H9 (cell line): ENCODE measurements at regions not wholly inside any gene's neighbourhood (a gene's known extent, or its start where the extent isn't known, plus 50 kb on each side); places are given as distances from the start of the nearest gene placed in this dataset.

Experiments used
- DNase-seq: peaks from one replicate; pipeline ENCODE4 v3.0.0-alpha.2; 2017
- H2AFZ ChIP-seq: one replicate; pipeline ENCODE4 v1.6.1; 2013; ENCODE audit warnings: mild to moderate bottlenecking, low read length, control low read depth, moderate library complexity
- H2AK5ac ChIP-seq: 2 replicates; pipeline ENCODE4 v1.6.1; 2013; ENCODE audit warnings: low read length, control low read depth, mixed read lengths; ENCODE audit not compliant: insufficient read length
- H2BK120ac ChIP-seq: one replicate; pipeline ENCODE4 v1.6.1; 2013; ENCODE audit warnings: low read depth, mild to moderate bottlenecking, low read length, control low read depth, inconsistent platforms; ENCODE audit not compliant: poor library complexity, severe bottlenecking
- H2BK12ac ChIP-seq: 2 replicates; pipeline ENCODE4 v1.6.1; 2013; ENCODE audit warnings: low read length, control low read depth, mixed read lengths, low read depth; ENCODE audit not compliant: insufficient read length
- H2BK15ac ChIP-seq: 2 replicates; pipeline ENCODE4 v1.6.1; 2013; ENCODE audit warnings: low read depth, low read length, control low read depth
- H2BK20ac ChIP-seq: one replicate; pipeline ENCODE4 v1.6.1; 2013; ENCODE audit warnings: low read depth, mild to moderate bottlenecking, low read length, control low read depth, inconsistent platforms; ENCODE audit not compliant: poor library complexity, severe bottlenecking
- H2BK5ac ChIP-seq: 2 replicates; pipeline ENCODE4 v1.6.1; 2013; ENCODE audit warnings: low read length, control low read depth, mixed read lengths; ENCODE audit not compliant: insufficient read length
- H3K14ac ChIP-seq: 2 replicates; pipeline ENCODE4 v1.6.1; 2013; ENCODE audit warnings: low read length, control low read depth; ENCODE audit not compliant: insufficient read depth
- H3K18ac ChIP-seq: 2 replicates; pipeline ENCODE4 v1.6.1; 2013; ENCODE audit warnings: low read depth, mild to moderate bottlenecking, mixed read lengths, low read length, control low read depth; ENCODE audit not compliant: insufficient read length
- H3K23ac ChIP-seq: 2 replicates; pipeline ENCODE4 v1.6.1; 2013; ENCODE audit warnings: low read length, control low read depth, mixed read lengths, low read depth; ENCODE audit not compliant: insufficient read length
- H3K23me2 ChIP-seq: 2 replicates; pipeline ENCODE4 v1.6.1; 2013; ENCODE audit warnings: low read depth, mild to moderate bottlenecking, mixed read lengths, low read length, control low read depth; ENCODE audit not compliant: insufficient read length, poor library complexity, severe bottlenecking
- H3K27ac ChIP-seq: 2 replicates; pipeline ENCODE4 v1.5.1; 2013; ENCODE audit warnings: low read length, control low read depth, mixed read lengths, low read depth; ENCODE audit not compliant: insufficient read length
- H3K27me3 ChIP-seq: 2 replicates; pipeline ENCODE4 v1.6.1; 2013; ENCODE audit warnings: low read length, control low read depth, inconsistent platforms; ENCODE audit not compliant: insufficient read depth
- H3K4ac ChIP-seq: 2 replicates; pipeline ENCODE4 v1.6.1; 2013; ENCODE audit warnings: low read depth, mild to moderate bottlenecking, control low read depth, inconsistent platforms, low read length, moderate library complexity
- H3K4me1 ChIP-seq: 2 replicates; pipeline ENCODE4 v1.6.1; 2013; ENCODE audit warnings: low read length, control low read depth, inconsistent platforms; ENCODE audit not compliant: insufficient read depth
- H3K4me2 ChIP-seq: 2 replicates; pipeline ENCODE4 v1.6.1; 2013; ENCODE audit warnings: low read length, control low read depth, mixed read lengths; ENCODE audit not compliant: insufficient read length, insufficient read depth
- H3K56ac ChIP-seq: 2 replicates; pipeline ENCODE4 v1.6.1; 2013; ENCODE audit warnings: low read depth, mild to moderate bottlenecking, mixed read lengths, low read length, control low read depth; ENCODE audit not compliant: insufficient read length
- H3K79me1 ChIP-seq: 2 replicates; pipeline ENCODE4 v1.6.1; 2013; ENCODE audit warnings: low read depth, mild to moderate bottlenecking, moderate library complexity, low read length, control low read depth, inconsistent platforms; ENCODE audit not compliant: insufficient read depth, poor library complexity, severe bottlenecking
- H3K79me2 ChIP-seq: 2 replicates; pipeline ENCODE4 v1.6.1; 2013; ENCODE audit warnings: low read length, control low read depth, inconsistent platforms; ENCODE audit not compliant: insufficient read depth
- H3K9ac ChIP-seq: 2 replicates; pipeline ENCODE4 v1.6.1; 2013; ENCODE audit warnings: low read length, control low read depth, mixed read lengths; ENCODE audit not compliant: insufficient read length; ENCODE audit errors: extremely low read depth
- H3K9me3 ChIP-seq: one replicate; pipeline ENCODE4 v1.6.1; 2013; ENCODE audit warnings: low read depth, low read length, inconsistent platforms; ENCODE audit not compliant: control insufficient read depth
- H3T11ph ChIP-seq: one replicate; pipeline ENCODE4 v1.6.1; 2013; ENCODE audit warnings: mild to moderate bottlenecking, low read length, control low read depth, inconsistent platforms
- H4K20me1 ChIP-seq: one replicate; pipeline ENCODE4 v1.6.1; 2013; ENCODE audit not compliant: control insufficient read depth, insufficient read length, insufficient read depth
- H4K5ac ChIP-seq: 2 replicates; pipeline ENCODE4 v1.6.1; 2013; ENCODE audit warnings: low read depth, mild to moderate bottlenecking, mixed read lengths, low read length, control low read depth; ENCODE audit not compliant: insufficient read length
- H4K8ac ChIP-seq: replicated peaks from 2 replicates; pipeline ENCODE4 v1.6.1; 2013; ENCODE audit warnings: low read length, control low read depth, mixed read lengths, low read depth; ENCODE audit not compliant: insufficient read length
- H4K91ac ChIP-seq: 2 replicates; pipeline ENCODE4 v1.6.1; 2013; ENCODE audit warnings: low read depth, mild to moderate bottlenecking, moderate library complexity, mixed read lengths, low read length, control low read depth; ENCODE audit not compliant: insufficient read length
- H3K27ac Mint-ChIP-seq, 3 experiments: 2 replicates in 2 of 3; 3 replicates in 1 of 3; pipeline ENCODE4 v1.8.0; 2020 to 2021; ENCODE audit warnings: mixed read lengths in 3 of 3, mild to moderate bottlenecking in 1 of 3, moderate library complexity in 1 of 3
- H3K27me3 Mint-ChIP-seq: 2 replicates; pipeline ENCODE4 v1.8.0; 2021; ENCODE audit warnings: low read depth, mild to moderate bottlenecking, moderate library complexity, mixed read lengths
- H3K36me3 Mint-ChIP-seq, 3 experiments: 2 replicates in 2 of 3; 3 replicates in 1 of 3; pipeline ENCODE4 v1.8.0; 2020 to 2021; ENCODE audit warnings: low read depth in 3 of 3, mixed read lengths in 3 of 3; ENCODE audit not compliant: insufficient read depth in 1 of 3
- H3K4me1 Mint-ChIP-seq, 2 experiments: 2 replicates each; pipeline ENCODE4 v1.8.0; 2020; ENCODE audit warnings: mixed read lengths in 2 of 2
- H3K4me3 Mint-ChIP-seq, 2 experiments: 2 replicates in 1 of 2; 3 replicates in 1 of 2; pipeline ENCODE4 v1.8.0; 2020 to 2021; ENCODE audit warnings: mild to moderate bottlenecking in 2 of 2, mixed read lengths in 2 of 2, moderate library complexity in 1 of 2
- H3K9me3 Mint-ChIP-seq, 2 experiments: 2 replicates in 1 of 2; 3 replicates in 1 of 2; pipeline ENCODE4 v1.8.0; 2020; ENCODE audit warnings: mild to moderate bottlenecking in 2 of 2, mixed read lengths in 2 of 2, moderate library complexity in 1 of 2
- CTCF ChIP-seq: fragments of 200-600 bp; sonication (generic); conservative IDR thresholded peaks from 3 replicates; pipeline ENCODE4 v1.8.0; 2021; ENCODE audit warnings: antibody characterized with exemption, mild to moderate bottlenecking
- WGBS: extraction: QIAGEN DNeasy Blood & Tissue Kit; methylation state at CpG from one replicate; pipeline ENCODE4 v1.1.7; 2013; ENCODE audit warnings: missing lambda C conversion rate, low lambda C conversion rate, mixed read lengths; ENCODE audit not compliant: insufficient read length; ENCODE audit errors: extremely low coverage; 5-methylcytosine and 5-hydroxymethylcytosine counted together

- H3K9ac ChIP-seq, result no peak overlapping the region
- Mint-ChIP-seq H3K4me3 (no peak overlapping the region), H3K4me1 (0 out of 4 replicates have a peak, but pooled peaks cover 0 to 2% of the 10 kb centered on the region in 2 experiments), H3K27ac (no peak overlapping the region), H3K9me3 (peaks cover 10 to 13% of the 10 kb centered on the region in 2 experiments; a peak in 4 of 5 replicates), H3K36me3 (peaks cover 0 to 10% (median 2%) of the 10 kb centered on the region in 3 experiments; a peak in 3 of 7 replicates), H3K27me3 (no peaks in the 10 kb centered on the region; the same call in none of the 2 replicates)
- H3K18ac ChIP-seq, result no peak overlapping the region
- no peak overlapping the region for H4K8ac ChIP-seq
- H3K27me3 ChIP-seq, result no peaks in the 10 kb centered on the region
- no peaks in the 10 kb centered on the region for H4K20me1 ChIP-seq
- no peak overlapping the region for H2BK15ac ChIP-seq
- H2AK5ac ChIP-seq, result no peak overlapping the region
- no peaks in the 10 kb centered on the region for H3K79me2 ChIP-seq
- H3T11ph ChIP-seq, result no peak overlapping the region
- no peak overlapping the region for H3K56ac ChIP-seq
- no peaks in the 10 kb centered on the region for H3K9me3 ChIP-seq
- no CpG with 5 or more reads among the region's 6 CpGs for WGBS
- no peak overlapping the region for H2BK12ac ChIP-seq
- no peak overlapping the region for H3K27ac ChIP-seq
- no peak overlapping the region for H3K4me2 ChIP-seq
- H4K91ac ChIP-seq, result no peak overlapping the region
- H3K14ac ChIP-seq, result no peak overlapping the region
- H2BK120ac ChIP-seq, result no peak overlapping the region
- H2BK20ac ChIP-seq, result no peak overlapping the region
- H2AFZ ChIP-seq, result no peak overlapping the region
- no peak overlapping the region for H4K5ac ChIP-seq
- no peak overlapping the region for H3K23ac ChIP-seq
- TF ChIP-seq CTCF, result no peak
- H3K79me1 ChIP-seq, result no peaks in the 10 kb centered on the region
- no peak overlapping the region for H2BK5ac ChIP-seq
- no peak for DNase-seq
- H3K4me1 ChIP-seq, result no peaks in the 10 kb centered on the region
- H3K4ac ChIP-seq, result no peak overlapping the region
- no peaks in the 10 kb centered on the region for H3K23me2 ChIP-seq
Measured at GRCh38 chr17:14833201-14833785, 431.8 kb downstream of the PMP22 start.
